GM23338 (cell line): ENCODE measurements at regions not wholly inside any gene's neighbourhood (a gene's known extent, or its start where the extent isn't known, plus 50 kb on each side); places are given as distances from the start of the nearest gene placed in this dataset.

ENCODE experiments used
- ATAC-seq: fragments of 200-7000 bp; cut with Tn5 transposase; 3 replicates; pipeline ENCODE4 v1.9.1; 2020
- DNase-seq: peaks from one replicate; pipeline ENCODE4 v3.0.0-alpha.2; 2015; ENCODE audit warnings: low spot score
- H2AFZ ChIP-seq: fragments of 200-600 bp; sonication (generic); 2 replicates; pipeline ENCODE4 v1.8.0; 2016; ENCODE audit warnings: antibody characterized with exemption, mild to moderate bottlenecking, moderate library complexity
- H3F3A ChIP-seq: fragments of 200-600 bp; sonication (generic); replicated peaks from 2 replicates; pipeline ENCODE4 v1.8.0; 2017; ENCODE audit warnings: antibody characterized with exemption, mixed run types, low read depth
- H3K27ac ChIP-seq: fragments of 200-600 bp; sonication (generic); 2 replicates; pipeline ENCODE4 v1.6.1; 2016; ENCODE audit warnings: low read depth
- H3K27me3 ChIP-seq: fragments of 200-600 bp; sonication (generic); 2 replicates; pipeline ENCODE4 v1.8.0; 2016; ENCODE audit warnings: mild to moderate bottlenecking, mixed run types, moderate library complexity; ENCODE audit not compliant: insufficient read depth
- H3K36me3 ChIP-seq: fragments of 200-600 bp; sonication (generic); 2 replicates; pipeline ENCODE4 v1.8.0; 2016; ENCODE audit warnings: mild to moderate bottlenecking; ENCODE audit not compliant: insufficient read depth
- H3K4me1 ChIP-seq: fragments of 200-600 bp; sonication (generic); 2 replicates; pipeline ENCODE4 v1.8.0; 2016; ENCODE audit warnings: mild to moderate bottlenecking, moderate library complexity; ENCODE audit not compliant: insufficient read depth
- H3K4me2 ChIP-seq: fragments of 200-600 bp; sonication (generic); 2 replicates; pipeline ENCODE4 v1.7.1; 2017; ENCODE audit warnings: mixed run types
- H3K4me3 ChIP-seq: fragments of 200-600 bp; sonication (generic); 2 replicates; pipeline ENCODE4 v1.6.1; 2016; ENCODE audit warnings: mixed run types
- H3K79me2 ChIP-seq: fragments of 200-600 bp; sonication (generic); replicated peaks from 2 replicates; pipeline ENCODE4 v1.8.0; 2017; ENCODE audit warnings: mild to moderate bottlenecking; ENCODE audit not compliant: insufficient read depth
- H3K9me2 ChIP-seq: fragments of 200-600 bp; sonication (generic); 2 replicates; pipeline ENCODE4 v1.8.0; 2017; ENCODE audit not compliant: insufficient read depth
- H4K20me1 ChIP-seq: fragments of 200-600 bp; sonication (generic); replicated peaks from 2 replicates; pipeline ENCODE4 v1.8.0; 2017; ENCODE audit warnings: mild to moderate bottlenecking; ENCODE audit not compliant: insufficient read depth
- H3K27ac Mint-ChIP-seq: 2 replicates; pipeline ENCODE4 v1.8.0; 2020; ENCODE audit warnings: inconsistent platforms, mild to moderate bottlenecking, moderate library complexity, mixed read lengths
- H3K27me3 Mint-ChIP-seq: 3 replicates; pipeline ENCODE4 v1.8.0; 2022; ENCODE audit warnings: low read depth, mild to moderate bottlenecking, moderate library complexity, mixed read lengths, inconsistent platforms; ENCODE audit not compliant: insufficient read depth, poor library complexity
- H3K36me3 Mint-ChIP-seq: 3 replicates; pipeline ENCODE4 v1.8.0; 2021; ENCODE audit warnings: low read depth, mild to moderate bottlenecking, inconsistent platforms, moderate library complexity, mixed read lengths
- H3K4me1 Mint-ChIP-seq: 3 replicates; pipeline ENCODE4 v1.8.0; 2020; ENCODE audit warnings: mild to moderate bottlenecking, inconsistent platforms, mixed read lengths
- H3K4me3 Mint-ChIP-seq: 3 replicates; pipeline ENCODE4 v1.8.0; 2021; ENCODE audit warnings: moderate library complexity, mild to moderate bottlenecking, inconsistent platforms, mixed read lengths
- H3K9me3 Mint-ChIP-seq: 3 replicates; pipeline ENCODE4 v1.8.0; 2020; ENCODE audit warnings: moderate library complexity, mild to moderate bottlenecking, inconsistent platforms, mixed read lengths
- CREB1 ChIP-seq: fragments of 250-450 bp; sonication (Bioruptor Pico); IDR thresholded peaks from 2 replicates; pipeline ENCODE4 v1.5.0; 2020; ENCODE audit warnings: low read depth, mild to moderate bottlenecking, moderate library complexity
- ETS1 ChIP-seq: IDR thresholded peaks from 2 replicates; pipeline ENCODE4 v1.6.1; 2016; ENCODE audit warnings: antibody characterized with exemption
- EZH2 ChIP-seq: fragments of 200-600 bp; sonication (generic); IDR thresholded peaks from one replicate; pipeline ENCODE4 v1.8.0; 2017; ENCODE audit warnings: antibody characterized with exemption, mild to moderate bottlenecking, low read depth; ENCODE audit not compliant: unreplicated experiment
- EZH2phosphoT487 ChIP-seq: fragments of 200-600 bp; sonication (generic); IDR thresholded peaks from one replicate; pipeline ENCODE4 v1.8.1; 2018; ENCODE audit warnings: antibody characterized with exemption; ENCODE audit not compliant: unreplicated experiment
- JUNB ChIP-seq: IDR thresholded peaks from one replicate; pipeline ENCODE4 v1.6.1; 2016; ENCODE audit warnings: antibody characterized with exemption; ENCODE audit not compliant: unreplicated experiment
- NANOG ChIP-seq: IDR thresholded peaks from 2 replicates; pipeline ENCODE4 v1.6.1; 2016; ENCODE audit warnings: antibody characterized with exemption, borderline replicate concordance
- POLR2AphosphoS5 ChIP-seq: IDR thresholded peaks from 2 replicates; pipeline ENCODE4 v1.6.1; 2016; ENCODE audit warnings: antibody characterized with exemption, low read depth
- REST ChIP-seq: IDR thresholded peaks from one replicate; pipeline ENCODE4 v1.6.1; 2018; ENCODE audit warnings: antibody characterized with exemption; ENCODE audit not compliant: unreplicated experiment
- STAT1 ChIP-seq: IDR thresholded peaks from one replicate; pipeline ENCODE4 v1.6.1; 2016; ENCODE audit warnings: antibody characterized with exemption; ENCODE audit not compliant: unreplicated experiment
- ZNF114 ChIP-seq: fragments of 250-450 bp; sonication (Bioruptor Pico); IDR thresholded peaks from 2 replicates; pipeline ENCODE4 v1.5.0; 2020; ENCODE audit warnings: mild to moderate bottlenecking, moderate library complexity
- ZNF331 ChIP-seq: fragments of 250-450 bp; sonication (Bioruptor Pico); IDR thresholded peaks from 2 replicates; pipeline ENCODE4 v1.5.0; 2020; ENCODE audit warnings: low read depth, mild to moderate bottlenecking, moderate library complexity
- ZNF462 ChIP-seq: fragments of 250-450 bp; sonication (Bioruptor Pico); IDR thresholded peaks from 2 replicates; pipeline ENCODE4 v1.5.0; 2020; ENCODE audit warnings: mild to moderate bottlenecking, moderate library complexity
- TF ChIP-seq, protein P1 (sequence below), 2 experiments: fragments of 200-600 bp in 1 of 2; sonication (generic) in 1 of 2; conservative IDR thresholded peaks; 2 replicates each; pipeline versions ENCODE4 v1.5.1 to v1.6.1; 2016 to 2017; ENCODE audit warnings: antibody characterized with exemption in 2 of 2, low read depth in 2 of 2, mild to moderate bottlenecking in 2 of 2, moderate library complexity in 1 of 2

GRCh38 chr2:191506515-191506914, 171.4 kb upstream of the NABP1 start:
- H3K4me1 ChIP-seq, result peaks cover 8% of the 10 kb centered on the region; the same call in 1 of the 2 replicates
- H3K4me3 Mint-ChIP-seq, result no peak overlapping the region

More at GRCh38 chr2:191506515-191506914, 171.4 kb upstream of the NABP1 start:
- H3K27me3 ChIP-seq, result no peaks in the 10 kb centered on the region
- H3K36me3 Mint-ChIP-seq, result peaks cover 46% of the 10 kb centered on the region
- H3K4me3 ChIP-seq, result no peak overlapping the region
- no peak for TF ChIP-seq STAT1
- TF ChIP-seq ZNF331, result no peak
- no peak for TF ChIP-seq EZH2
- no peak for TF ChIP-seq CREB1 (CRISPR knock-in tag)
- TF ChIP-seq, protein P1, sequence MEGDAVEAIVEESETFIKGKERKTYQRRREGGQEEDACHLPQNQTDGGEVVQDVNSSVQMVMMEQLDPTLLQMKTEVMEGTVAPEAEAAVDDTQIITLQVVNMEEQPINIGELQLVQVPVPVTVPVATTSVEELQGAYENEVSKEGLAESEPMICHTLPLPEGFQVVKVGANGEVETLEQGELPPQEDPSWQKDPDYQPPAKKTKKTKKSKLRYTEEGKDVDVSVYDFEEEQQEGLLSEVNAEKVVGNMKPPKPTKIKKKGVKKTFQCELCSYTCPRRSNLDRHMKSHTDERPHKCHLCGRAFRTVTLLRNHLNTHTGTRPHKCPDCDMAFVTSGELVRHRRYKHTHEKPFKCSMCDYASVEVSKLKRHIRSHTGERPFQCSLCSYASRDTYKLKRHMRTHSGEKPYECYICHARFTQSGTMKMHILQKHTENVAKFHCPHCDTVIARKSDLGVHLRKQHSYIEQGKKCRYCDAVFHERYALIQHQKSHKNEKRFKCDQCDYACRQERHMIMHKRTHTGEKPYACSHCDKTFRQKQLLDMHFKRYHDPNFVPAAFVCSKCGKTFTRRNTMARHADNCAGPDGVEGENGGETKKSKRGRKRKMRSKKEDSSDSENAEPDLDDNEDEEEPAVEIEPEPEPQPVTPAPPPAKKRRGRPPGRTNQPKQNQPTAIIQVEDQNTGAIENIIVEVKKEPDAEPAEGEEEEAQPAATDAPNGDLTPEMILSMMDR (conservative IDR thresholded peaks at IDR 0.05; ENCODE audit: low read depth in 2 of 2), result no peak
- no peak for TF ChIP-seq JUNB
- TF ChIP-seq POLR2AphosphoS5, result no peak
- no peak for TF ChIP-seq REST
- TF ChIP-seq ZNF114 (CRISPR knock-in tag), result no peak
- no peak for TF ChIP-seq ZNF462 (CRISPR knock-in tag)
- no peak for TF ChIP-seq EZH2phosphoT487
- no peak for TF ChIP-seq NANOG
- no peak for TF ChIP-seq ETS1
- DNase-seq (no peak), ATAC-seq (no peak)
- H3K9me2 ChIP-seq, result no peaks in the 10 kb centered on the region
- H3K79me2 ChIP-seq, result no peaks in the 10 kb centered on the region
- no peaks in the 10 kb centered on the region for H3F3A ChIP-seq
- H3K4me1 Mint-ChIP-seq, result peaks cover 8% of the 10 kb centered on the region
- H3K27me3 Mint-ChIP-seq, result peaks cover 14% of the 10 kb centered on the region
- H3K9me3 Mint-ChIP-seq, result peaks cover 56% of the 10 kb centered on the region
- no peak overlapping the region for H3K27ac Mint-ChIP-seq
- H3K27ac ChIP-seq, result no peak overlapping the region
- peaks cover 10% of the 10 kb centered on the region; the same call in 1 of the 2 replicates for H3K36me3 ChIP-seq
- no peaks in the 10 kb centered on the region for H4K20me1 ChIP-seq
- H2AFZ ChIP-seq, result no peak overlapping the region
- H3K4me2 ChIP-seq, result no peak overlapping the region
